HG03039 (cell line): ENCODE measurements at regions not wholly inside any gene's neighbourhood (a gene's known extent, or its start where the extent isn't known, plus 50 kb on each side); places are given as distances from the start of the nearest gene placed in this dataset.
"Not testable (repeated sequence)": the region's sequence is repeated elsewhere in the genome, so short reads cannot be mapped to it uniquely, and the experiment has no call there.

Source experiments
- ATAC-seq: cut with Tn5 transposase; IDR thresholded peaks from one replicate; pipeline ENCODE4 v1.9.1; 2021; ENCODE audit warnings: mild to moderate bottlenecking, moderate library complexity; ENCODE audit not compliant: unreplicated experiment

- not testable (repeated sequence) for ATAC-seq
These were observed 757.3 kb downstream of the SLC6A15 start for GRCh38 chr12:84154991-84155930.

- not testable (repeated sequence) for ATAC-seq
These were observed 758.1 kb downstream of the SLC6A15 start for GRCh38 chr12:84154439-84154990.

- no peak for ATAC-seq
These were observed 762.4 kb downstream of the SLC6A15 start for GRCh38 chr12:84150201-84150600.

- no peak for ATAC-seq
These were observed 764.3 kb downstream of the SLC6A15 start for GRCh38 chr12:84148335-84148734.

GRCh38 chr12:84136862-84137367 is 775.7 kb downstream of the SLC6A15 start:
- no peak for ATAC-seq

- no peak for ATAC-seq
These were observed 776.9 kb downstream of the SLC6A15 start for GRCh38 chr12:84135586-84136279.

GRCh38 chr12:84134797-84135366 is 777.7 kb downstream of the SLC6A15 start:
- no peak for ATAC-seq

- no peak for ATAC-seq
These were observed 781.5 kb downstream of the SLC6A15 start for GRCh38 chr12:84131076-84131475.

- ATAC-seq: no peak
These were observed 784.2 kb downstream of the SLC6A15 start for GRCh38 chr12:84128117-84128991.

- ATAC-seq: no peak
These were observed 788.4 kb downstream of the SLC6A15 start for GRCh38 chr12:84124211-84124610.

GRCh38 chr12:84117190-84117589 is 795.4 kb downstream of the SLC6A15 start:
- ATAC-seq: no peak

- no peak for ATAC-seq
These were observed 798.9 kb downstream of the SLC6A15 start for GRCh38 chr12:84113666-84114065.

- not testable (repeated sequence) for ATAC-seq
These were observed 808.7 kb downstream of the SLC6A15 start for GRCh38 chr12:84103886-84104285.

- not testable (repeated sequence) for ATAC-seq
These were observed 810.6 kb downstream of the SLC6A15 start for GRCh38 chr12:84101963-84102362.

GRCh38 chr12:84099591-84099990 is 813.0 kb downstream of the SLC6A15 start:
- not testable (repeated sequence) for ATAC-seq

GRCh38 chr12:84091651-84092050 is 820.9 kb downstream of the SLC6A15 start:
- ATAC-seq: no peak

- ATAC-seq: no peak
These were observed 823.2 kb downstream of the SLC6A15 start for GRCh38 chr12:84089356-84089755.

- ATAC-seq: no peak
These were observed 827.6 kb downstream of the SLC6A15 start for GRCh38 chr12:84085046-84085445.

GRCh38 chr12:84079626-84080025 is 833.0 kb downstream of the SLC6A15 start:
- no peak for ATAC-seq

GRCh38 chr12:84077679-84078078 is 834.9 kb downstream of the SLC6A15 start:
- ATAC-seq: no peak
